ENCODE measurements at regions not wholly inside any gene's neighbourhood (a gene's known extent, or its start where the extent isn't known, plus 50 kb on each side); places are given as distances from the start of the nearest gene placed in this dataset.

GRCh38 chrX:22325096-22325495 is 52.4 kb downstream of the CBLL2 start:
- DNase-seq: no peak

GRCh38 chrX:22329783-22330182 is 57.1 kb downstream of the CBLL2 start:
- no peak for DNase-seq

- no peak for DNase-seq
Measured at GRCh38 chrX:22338740-22339139, 66.0 kb downstream of the CBLL2 start.

GRCh38 chrX:22339459-22339858 is 66.7 kb downstream of the CBLL2 start:
- no peak for DNase-seq

- DNase-seq: no peak
Measured at GRCh38 chrX:22340022-22340616, 67.4 kb downstream of the CBLL2 start.

- DNase-seq: no peak
Measured at GRCh38 chrX:22343192-22343591, 70.5 kb downstream of the CBLL2 start.

GRCh38 chrX:22345884-22346283 is 73.2 kb downstream of the CBLL2 start:
- DNase-seq: no peak

GRCh38 chrX:22347491-22347890 is 74.8 kb downstream of the CBLL2 start:
- DNase-seq: no peak

GRCh38 chrX:22349116-22349515 is 76.4 kb downstream of the CBLL2 start:
- no peak for DNase-seq

GRCh38 chrX:22351076-22351475 is 78.4 kb downstream of the CBLL2 start:
- no peak for DNase-seq

GRCh38 chrX:22351966-22352365 is 79.3 kb downstream of the CBLL2 start:
- no peak for DNase-seq

GRCh38 chrX:22357621-22358020 is 84.9 kb downstream of the CBLL2 start:
- no peak for DNase-seq

- no peak for DNase-seq
Measured at GRCh38 chrX:22360129-22360528, 87.4 kb downstream of the CBLL2 start.

GRCh38 chrX:22365460-22365859 is 92.7 kb downstream of the CBLL2 start:
- no peak for DNase-seq

GRCh38 chrX:22366166-22366702 is 93.5 kb downstream of the CBLL2 start:
- no peak for DNase-seq

- DNase-seq: no peak
Measured at GRCh38 chrX:22366906-22367305, 94.2 kb downstream of the CBLL2 start.

GRCh38 chrX:22373094-22373493 is 100.4 kb downstream of the CBLL2 start:
- DNase-seq: no peak

GRCh38 chrX:22373766-22374165 is 101.1 kb downstream of the CBLL2 start:
- DNase-seq: no peak

GRCh38 chrX:22376369-22376768 is 103.7 kb downstream of the CBLL2 start:
- no peak for DNase-seq

- DNase-seq: no peak
Measured at GRCh38 chrX:22378296-22378695, 105.6 kb downstream of the CBLL2 start.

- DNase-seq: no peak
Measured at GRCh38 chrX:22383988-22384387, 111.3 kb downstream of the CBLL2 start.

GRCh38 chrX:22389556-22390179 is 117.0 kb downstream of the CBLL2 start:
- no peak for DNase-seq

- DNase-seq: no peak
Measured at GRCh38 chrX:22392133-22392948, 119.6 kb downstream of the CBLL2 start.

GRCh38 chrX:22395372-22395771 is 122.7 kb downstream of the CBLL2 start:
- DNase-seq: no peak
